HG02884 (cell line): ENCODE measurements at regions not wholly inside any gene's neighbourhood (a gene's known extent, or its start where the extent isn't known, plus 50 kb on each side); places are given as distances from the start of the nearest gene placed in this dataset.

Source experiments
- ATAC-seq: cut with Tn5 transposase; IDR thresholded peaks from one replicate; pipeline ENCODE4 v1.9.1; 2021; ENCODE audit warnings: mild to moderate bottlenecking, moderate library complexity; ENCODE audit not compliant: unreplicated experiment

DNA sequence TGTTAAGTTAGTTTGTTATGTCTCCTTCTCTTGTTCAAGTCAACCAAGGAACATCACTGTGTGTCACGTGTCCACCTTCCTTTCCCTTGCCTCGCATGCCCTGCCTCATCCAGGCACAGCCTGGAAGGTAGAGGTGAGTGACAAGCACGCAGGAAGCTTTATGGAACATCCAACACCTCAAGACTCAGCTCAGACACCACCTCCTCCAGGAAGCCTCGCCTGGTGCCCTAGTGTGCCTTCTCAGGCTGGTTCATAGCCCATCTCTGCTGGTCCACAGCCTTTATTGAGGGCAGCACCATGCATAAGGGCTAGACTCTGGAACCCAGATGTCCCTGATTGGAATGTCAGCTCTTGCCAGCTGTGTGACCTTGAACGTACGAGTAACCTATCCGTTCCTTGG, 224.3 kb downstream of the ANKRD60 start:
- no peak for ATAC-seq

DNA sequence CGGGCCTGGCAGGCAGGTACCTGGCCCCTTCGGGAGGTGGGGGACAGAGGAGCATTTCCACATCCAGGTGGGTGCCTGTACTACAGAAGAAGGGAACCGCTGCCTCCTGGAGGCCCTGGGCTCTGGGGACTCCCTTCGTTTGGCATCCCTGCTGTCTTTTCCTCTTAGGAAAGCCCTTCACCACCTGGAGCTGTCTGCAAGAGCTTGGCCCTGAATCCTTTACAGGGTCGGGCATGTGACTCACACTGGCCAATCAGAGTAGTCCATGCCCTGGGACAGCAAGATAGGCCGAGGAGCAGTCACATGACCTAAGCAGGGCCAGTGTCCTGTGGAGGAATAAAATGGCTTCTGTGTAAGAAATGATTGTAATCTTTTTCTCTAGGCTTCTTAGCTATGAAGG, 224.9 kb downstream of the ANKRD60 start:
- no peak for ATAC-seq

DNA sequence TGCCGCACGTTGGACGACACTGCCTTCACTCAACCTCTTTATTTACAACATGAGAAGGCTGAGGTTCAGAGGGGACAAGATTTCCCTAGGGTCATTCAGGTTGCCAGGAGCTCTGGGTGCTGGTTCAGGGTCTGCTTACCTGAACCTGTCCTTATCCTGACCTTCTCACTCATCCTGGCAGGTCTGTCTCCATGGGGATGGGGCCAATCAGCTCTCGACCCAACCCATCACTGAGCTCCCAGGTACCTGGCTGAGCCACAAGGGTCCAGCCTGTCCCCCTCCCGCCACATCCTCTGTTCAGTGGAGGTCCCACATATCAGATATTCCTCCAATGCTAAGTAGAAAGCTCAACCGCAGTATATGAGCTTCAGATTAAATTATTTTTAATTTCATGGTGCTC, 225.6 kb downstream of the ANKRD60 start:
- ATAC-seq, result no peak

DNA sequence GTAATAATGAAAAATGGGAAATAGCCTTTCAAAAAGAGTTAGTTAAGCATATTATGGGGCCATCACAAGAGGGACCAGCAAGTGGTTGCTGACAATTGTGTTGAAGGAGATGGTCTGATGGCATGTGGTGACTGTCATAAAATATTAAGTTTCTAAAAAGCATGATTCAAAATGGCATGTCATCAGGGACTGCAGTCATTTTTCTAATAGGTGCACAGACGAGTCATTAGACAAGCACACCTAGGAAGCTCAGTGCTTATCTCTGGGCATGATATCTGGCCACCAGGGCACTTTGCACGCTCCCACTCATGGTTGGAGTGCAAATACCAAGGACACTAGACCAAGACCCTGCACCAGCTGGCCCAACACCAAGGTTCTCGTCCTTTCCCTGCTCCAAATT, 226.5 kb downstream of the ANKRD60 start:
- ATAC-seq, result no peak

DNA sequence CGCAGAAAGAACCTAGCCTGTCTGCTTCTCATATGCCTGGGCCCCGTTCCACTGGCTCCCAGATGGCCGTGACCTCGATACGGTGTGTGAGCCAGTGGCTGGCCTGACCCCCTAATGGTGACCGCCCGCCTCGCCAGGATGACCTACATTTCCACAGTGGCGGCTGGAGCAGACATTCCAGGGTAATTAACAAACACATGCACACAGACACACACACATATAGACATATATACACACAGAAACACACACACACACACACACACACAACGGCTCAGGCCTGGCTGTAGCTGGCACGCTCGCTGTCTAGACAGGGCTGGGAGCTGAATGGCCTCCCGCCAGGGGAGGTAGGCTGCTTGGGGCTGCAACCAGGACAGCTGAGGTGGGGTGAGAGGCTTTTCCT, 227.1 kb downstream of the ANKRD60 start:
- ATAC-seq, result no peak

DNA sequence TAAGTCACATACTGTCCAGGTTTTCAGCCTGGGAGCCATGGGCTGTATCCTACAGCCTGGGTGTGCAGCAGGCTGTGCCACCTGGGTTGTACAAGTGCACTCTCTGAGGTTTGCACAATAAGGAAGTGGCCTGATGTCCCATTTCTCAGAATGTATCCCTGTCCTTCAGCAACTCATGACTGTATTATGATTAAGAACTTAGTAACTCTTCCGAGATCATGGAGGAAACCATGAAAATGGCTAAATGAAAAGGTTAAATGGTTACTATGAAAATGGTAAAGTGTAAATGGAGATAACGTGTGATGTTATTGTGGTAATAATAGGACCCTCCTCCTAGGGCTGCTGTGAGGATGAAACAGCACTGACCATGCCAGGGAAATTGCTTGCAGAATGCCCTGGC, 227.6 kb downstream of the ANKRD60 start:
- no peak for ATAC-seq

DNA sequence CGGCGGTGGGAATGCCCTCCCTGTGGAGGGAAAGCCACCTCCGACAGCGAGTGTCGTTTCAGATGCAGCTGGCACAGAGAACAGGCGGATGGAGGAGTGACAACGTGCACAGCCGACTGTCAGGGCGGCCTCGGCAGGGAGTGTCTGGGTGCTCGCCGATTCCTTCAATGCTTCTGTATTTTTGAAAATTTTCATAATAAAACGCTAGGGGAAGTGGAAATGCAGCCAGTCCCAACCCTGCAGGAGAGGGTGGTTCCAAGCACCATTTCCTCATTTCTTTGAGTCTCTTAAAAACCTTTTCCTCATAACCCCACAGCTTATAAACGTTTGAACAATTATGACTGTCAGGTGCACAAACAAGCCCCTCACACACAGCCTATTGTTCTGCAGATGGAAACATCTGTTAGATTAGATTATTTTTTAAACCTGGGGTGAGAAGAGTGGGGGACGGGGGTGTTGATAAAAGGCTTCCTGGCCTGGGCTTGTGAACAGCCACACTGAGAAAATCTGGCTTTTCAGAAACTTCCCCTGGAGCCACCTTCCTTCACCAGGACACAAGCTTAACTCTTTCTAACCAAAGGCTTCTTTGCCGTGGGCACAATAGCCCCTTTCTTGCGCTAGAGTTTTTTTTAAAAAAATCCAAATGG, 228.9 kb downstream of the ANKRD60 start:
- no peak for ATAC-seq

DNA sequence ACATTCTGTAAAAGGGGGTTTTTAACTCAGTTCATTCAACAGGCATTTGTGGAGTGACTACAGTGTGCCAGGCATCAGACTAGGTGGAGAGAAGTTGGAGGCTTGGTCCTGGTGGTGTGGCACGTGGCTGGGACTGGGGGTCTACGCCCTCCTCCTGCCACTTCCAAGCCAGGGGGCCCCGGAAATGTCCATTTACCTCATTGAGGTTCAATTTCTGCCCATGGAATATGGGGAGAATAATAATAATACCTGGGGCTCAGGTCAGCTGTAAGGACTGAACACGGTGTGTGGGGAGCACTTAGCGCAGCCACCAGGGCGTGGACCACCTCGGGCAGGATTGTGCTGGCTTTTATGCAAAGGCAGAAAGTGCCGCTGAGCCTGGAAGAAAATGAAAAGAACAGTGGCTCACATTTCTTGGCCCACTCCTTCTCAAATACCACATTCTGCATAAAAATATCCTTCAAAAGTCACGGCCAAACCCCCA, 229.4 kb downstream of the ANKRD60 start:
- no peak for ATAC-seq

DNA sequence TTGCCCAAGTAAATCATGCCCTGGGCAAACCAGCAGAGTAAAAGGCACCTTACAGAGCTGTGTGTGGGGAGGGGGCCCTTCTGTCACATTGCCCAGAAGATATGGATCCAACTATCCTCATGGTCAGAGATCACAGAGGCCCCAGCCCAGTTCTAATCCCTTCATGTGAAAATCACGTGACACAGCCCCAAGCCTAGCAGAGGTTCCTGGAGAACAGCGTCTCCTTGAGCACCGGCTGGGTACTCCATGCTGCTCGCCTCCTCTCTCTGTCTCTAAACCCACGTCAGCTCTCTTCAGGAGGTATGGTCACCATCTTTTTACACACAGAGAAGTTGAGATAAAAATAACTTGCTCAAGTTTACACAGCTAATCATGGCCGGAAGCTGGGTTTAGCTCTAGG, 230.2 kb downstream of the ANKRD60 start:
- ATAC-seq, result no peak

DNA sequence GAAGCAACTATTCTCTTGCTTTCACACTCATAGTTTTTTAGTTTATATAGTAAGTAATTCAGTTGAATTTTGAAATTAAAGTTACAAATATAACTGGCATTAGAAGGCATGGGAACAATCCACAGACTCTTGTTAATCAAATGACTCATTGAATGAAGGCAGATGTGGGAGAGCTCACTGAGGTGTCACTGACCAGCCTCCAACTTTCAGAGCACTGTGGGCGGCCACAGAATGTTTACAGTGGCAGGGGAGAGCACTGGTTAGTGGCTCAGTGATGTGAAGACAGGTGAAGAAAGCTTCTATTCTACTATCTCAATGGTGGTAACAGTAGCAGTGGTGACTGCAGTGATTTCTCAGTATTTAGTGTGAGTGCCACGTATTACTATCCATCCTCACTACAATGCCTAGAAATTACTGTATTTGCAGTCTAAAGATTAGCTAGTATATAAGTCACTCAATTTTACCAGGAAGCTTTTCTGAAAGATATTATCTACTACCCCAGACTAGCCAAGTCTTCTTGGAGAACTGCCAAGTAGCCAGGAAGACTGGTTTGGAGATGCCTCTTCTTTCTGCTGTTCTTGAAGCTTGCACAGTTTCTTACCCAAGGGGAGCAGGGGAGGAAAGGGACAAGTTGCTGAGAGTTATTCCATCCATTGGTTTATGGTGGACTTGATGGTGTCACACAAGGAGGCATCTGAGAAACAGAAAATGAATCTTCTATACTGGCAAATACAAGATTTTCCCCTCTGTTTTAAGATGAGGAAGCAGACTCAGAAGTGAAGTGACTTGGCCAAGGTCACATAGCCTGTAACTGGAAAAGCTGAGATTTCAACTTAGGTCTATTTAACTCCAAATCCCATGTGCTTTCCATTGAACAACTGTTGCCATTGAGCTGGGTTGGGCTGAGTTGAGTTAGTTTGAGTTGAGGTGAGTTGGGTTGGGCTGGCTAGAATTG, 231.2 kb downstream of the ANKRD60 start:
- no peak for ATAC-seq

DNA sequence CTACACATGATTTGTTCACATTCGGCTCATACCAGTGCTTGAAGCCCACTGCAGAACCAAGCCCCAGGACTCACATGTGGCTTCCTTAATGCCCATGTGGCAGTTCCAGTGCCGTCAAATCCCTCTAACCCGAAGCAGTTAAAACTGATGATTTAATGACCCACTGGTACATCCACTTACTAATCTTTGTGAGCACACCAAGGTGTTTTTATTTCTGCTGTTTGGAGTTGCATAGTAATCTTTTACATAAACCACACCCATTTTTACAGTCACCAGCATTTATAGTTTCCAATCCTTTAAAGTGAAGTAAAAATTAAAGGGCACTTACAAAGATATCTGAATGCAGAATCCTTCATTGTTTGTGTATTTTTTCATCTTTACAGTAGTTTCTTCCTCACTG, 232.0 kb downstream of the ANKRD60 start:
- ATAC-seq, result no peak

DNA sequence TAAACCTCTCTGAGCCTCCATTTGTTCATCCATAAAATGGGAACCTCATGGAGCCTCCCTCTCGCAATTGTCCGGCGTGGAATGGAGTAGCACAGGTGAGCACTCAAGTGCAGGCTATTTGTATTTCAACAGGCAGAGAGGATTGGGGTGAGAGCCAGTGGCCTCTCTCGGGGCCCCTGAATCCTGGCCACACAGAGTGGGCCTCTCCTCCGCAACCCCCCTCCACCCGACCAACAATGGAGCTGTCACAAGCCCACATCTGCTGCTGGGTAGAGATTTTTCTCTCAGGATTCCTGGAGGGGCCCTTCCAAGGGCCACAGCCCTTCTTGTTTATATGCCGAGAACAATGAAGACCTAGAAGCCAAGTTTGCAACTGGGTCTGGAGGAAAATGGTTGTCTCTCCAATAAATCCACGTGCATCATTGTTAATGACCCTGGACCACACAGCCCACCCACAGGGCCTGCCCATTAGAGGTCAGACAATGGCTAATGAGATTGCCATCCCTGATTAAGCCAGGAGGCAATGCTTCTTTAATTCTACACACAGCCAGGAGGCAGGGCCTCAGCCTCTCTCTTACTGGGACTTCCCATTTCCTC, 233.0 kb downstream of the ANKRD60 start:
- no peak for ATAC-seq

DNA sequence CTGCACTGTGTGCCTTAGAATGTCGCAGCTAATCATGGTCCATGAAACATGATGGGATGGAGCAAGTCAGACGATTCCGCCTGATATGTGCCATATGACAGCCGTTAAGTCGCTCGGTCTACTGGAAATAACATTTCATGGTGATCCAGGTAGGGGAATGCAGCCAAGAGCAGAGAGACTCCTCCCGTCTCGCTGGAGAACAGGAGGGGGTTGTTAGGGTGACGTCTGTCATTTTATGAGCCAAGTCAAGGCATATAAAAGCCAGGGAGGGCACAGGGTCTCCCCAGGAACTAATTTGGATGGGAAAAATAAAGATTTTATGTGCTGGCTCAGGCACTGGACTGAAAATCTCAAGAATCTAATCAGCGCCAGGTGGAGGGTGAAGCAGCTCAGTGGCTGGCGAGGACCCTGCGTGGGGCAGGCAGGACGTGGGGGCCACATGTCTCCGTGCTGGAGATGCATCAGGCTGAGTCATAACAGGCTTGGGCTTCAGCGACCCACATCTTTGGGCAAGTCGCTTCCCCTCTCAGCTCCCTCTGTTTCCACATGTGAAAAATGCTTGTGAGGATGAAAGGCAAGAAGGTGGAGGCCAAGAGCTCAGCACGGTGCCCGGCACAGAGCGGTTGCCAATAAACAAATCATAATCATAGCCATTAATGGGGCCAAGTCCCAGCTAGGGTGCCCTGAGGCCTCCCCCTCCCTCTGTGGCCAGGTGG, 234.6 kb downstream of the ANKRD60 start:
- ATAC-seq, result no peak

DNA sequence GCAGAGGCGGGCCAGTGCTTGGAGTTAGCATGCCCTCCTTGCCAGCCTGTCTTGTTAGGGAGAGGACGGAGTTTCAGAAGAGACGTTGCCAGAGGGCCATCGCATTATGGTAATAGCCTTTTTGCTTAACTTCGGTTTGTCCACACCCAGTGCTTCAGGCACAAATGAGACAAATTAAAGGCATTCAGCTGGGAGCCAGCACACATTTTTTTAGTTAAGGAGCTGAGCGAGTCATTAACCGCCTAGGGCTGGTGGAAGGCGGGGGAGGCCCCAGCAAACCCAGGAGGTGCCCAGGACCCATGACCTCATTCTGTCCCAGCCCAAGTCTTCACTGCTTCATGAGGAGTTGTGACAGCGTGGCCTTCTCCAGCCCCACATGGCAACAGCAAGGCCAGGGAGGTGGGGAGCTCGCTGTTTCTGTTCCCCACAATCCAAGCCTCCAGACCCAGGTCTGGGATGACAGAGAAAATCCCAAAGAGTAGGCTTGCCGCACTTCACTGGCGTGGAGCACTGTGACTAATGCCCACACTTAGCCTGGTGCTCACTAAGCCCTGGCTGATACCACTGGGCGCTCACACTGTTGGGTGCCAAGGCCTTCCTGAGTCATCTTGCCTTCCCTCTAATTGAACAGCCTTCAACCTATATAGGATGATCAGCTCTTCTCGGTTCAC, 237.1 kb downstream of the ANKRD60 start:
- no peak for ATAC-seq

DNA sequence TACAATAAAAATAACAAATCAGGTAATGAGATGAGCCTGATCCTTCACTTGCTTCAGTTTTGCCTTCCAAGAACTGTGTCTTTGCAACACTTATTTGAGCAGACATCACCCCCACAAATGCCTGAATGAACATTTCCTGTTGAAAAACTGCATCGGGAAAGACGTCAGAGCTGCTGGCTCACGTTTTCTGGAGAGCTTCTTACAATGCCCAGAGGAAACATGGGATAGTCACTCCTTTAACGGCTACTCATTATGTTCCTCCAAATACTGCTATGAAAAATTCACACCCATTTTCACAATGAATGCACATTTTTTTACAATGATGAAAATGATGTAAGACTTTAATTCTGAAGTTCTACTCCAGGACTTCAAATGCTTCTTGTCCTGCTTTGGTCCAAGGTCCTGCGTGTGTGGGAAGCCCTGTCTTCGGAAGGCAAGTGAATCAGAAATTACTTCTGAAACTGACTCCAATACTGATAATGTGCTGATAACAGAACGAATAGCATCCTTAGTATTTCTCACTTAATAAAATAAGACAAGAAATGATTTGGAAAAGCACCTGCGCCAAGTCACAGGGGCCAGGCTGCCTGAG, 238.0 kb downstream of the ANKRD60 start:
- no peak for ATAC-seq

DNA sequence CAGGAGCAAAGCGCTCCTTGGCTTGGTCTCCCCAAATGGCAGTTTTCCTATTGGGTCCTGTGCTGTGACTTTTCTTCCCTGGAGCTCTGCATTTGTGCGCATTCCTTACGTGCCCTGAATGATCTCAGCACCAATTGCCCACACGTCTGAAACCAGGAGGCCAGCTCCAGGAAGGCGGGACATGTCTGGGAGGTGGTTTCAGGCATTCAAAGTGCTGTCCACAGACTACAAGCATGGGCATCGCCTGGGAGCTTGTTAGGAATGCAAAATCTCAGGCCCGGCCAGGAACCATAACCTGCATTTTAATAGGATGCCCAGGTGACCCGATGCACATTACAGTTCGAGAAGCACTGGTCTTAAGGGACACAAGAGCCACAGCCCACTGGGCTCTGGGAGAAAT, 239.6 kb downstream of the ANKRD60 start:
- no peak for ATAC-seq

DNA sequence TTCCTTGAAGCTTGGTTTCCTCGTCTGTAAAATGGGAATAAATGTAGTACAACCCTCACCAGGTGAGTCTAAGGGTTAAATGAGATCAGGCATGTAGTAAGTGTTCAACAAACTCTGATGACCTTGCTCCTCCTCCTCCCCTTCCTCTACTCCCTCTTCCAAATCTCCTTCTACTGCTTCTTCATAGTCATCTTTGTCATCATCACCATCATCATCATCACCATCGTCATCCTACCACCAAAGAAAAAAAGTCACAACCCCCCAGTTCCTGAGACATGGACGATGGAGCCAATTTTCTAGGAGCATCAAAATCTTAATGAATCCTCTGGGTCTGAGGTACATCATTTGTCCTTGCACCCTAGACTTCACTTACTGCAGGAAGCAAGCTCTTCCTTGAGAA, 240.0 kb downstream of the ANKRD60 start:
- no peak for ATAC-seq

DNA sequence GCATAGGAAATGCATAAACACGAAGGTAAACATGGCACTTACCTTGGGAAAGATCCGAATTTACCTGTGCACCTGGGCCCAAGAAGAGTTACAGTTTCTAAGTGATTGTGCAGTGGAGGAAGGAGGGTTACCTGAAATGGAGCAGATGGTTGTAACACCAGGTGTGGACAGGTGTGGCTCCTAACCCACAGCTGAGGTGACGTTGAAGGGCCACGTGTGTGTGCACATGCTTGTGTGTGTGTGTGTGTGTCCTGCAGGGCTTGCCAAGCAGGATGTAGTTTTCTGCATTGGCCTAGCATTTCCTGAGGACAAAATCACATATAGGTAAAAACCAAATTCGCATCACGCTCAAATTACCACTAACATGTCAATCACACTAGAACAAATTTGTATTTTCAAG, 240.8 kb downstream of the ANKRD60 start:
- no peak for ATAC-seq

DNA sequence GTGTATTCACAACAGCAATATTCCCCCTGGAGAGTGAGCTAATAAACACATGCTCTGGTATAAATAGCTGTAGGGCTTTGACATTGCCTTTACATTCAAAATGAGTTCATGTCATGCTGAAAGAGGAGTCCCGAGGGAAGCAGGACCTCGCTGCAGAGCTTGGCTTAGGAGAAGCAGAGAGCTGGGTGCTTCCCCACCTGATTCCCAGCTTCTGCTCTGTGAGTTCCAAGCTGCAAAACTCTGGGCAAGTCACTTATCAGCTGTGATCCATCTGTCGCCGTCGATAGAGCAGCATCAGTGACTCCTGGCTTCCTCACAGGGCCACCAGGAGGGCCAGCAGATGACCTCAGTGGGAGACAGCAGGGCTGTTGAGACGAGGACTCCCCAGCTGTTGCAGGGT, 241.8 kb downstream of the ANKRD60 start:
- no peak for ATAC-seq

DNA sequence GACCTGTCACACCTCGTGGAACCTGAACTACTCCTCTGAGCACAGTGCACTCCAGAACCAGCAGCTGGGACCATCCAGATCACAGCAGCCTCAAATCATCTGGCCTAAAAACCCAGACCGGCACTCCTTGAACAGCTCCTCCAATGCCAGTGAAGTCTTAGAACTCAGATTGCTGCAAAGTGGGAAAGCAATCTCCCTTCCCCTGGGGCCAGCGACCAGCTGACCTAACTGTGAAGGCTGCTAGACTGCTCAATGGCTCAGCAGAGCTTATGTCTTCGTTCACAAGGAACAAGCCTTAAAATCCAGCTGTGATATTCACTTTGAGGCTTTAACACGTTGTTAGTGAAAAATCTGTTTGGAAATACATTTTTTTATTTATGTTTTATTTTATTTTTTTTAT, 243.2 kb downstream of the ANKRD60 start:
- ATAC-seq, result no peak
